ENCODE measurements at regions not wholly inside any gene's neighbourhood (a gene's known extent, or its start where the extent isn't known, plus 50 kb on each side); places are given as distances from the start of the nearest gene placed in this dataset.
"Not testable (repeated sequence)": the region's sequence is repeated elsewhere in the genome, so short reads cannot be mapped to it uniquely, and the experiment has no call there.

DNA sequence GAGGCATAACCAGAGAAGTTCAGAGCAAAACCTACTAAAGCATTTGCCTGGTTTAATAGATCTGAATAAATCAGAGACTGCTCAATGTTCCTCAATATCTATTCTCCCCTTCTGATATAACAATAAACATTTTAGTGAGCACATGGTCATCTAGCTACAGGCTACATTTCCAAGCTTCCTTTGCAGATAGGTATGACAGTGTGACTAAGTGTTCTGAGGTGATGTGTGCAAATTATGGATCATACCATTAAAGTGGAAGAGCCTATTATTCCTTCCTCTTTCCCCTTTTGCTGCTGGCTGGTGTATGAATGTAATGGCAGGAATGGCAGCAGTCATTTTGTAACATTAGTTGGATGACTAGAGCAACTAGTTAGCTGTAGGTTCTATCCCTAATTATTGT is 285.8 kb upstream of the RASA1 start:
- DNase-seq, result no peak

DNA sequence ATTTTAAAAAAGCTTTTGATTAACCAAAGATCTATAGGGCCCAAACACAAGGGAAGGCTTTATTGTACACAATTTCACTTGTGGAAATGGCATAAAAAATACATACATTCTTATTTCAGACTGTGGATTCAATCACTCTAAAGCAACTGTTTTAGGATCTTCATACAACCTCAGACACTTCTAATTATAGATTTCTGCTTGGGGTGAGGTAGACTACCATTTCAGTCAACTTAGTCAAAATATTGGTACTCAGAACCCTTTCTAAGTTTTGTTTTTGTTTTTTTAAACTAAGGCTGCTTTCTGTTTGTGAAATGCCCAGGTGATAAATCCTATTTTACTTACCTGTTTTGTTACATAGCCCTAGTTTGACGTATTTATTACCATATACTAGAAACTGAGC is 284.5 kb upstream of the RASA1 start:
- DNase-seq, result no peak

DNA sequence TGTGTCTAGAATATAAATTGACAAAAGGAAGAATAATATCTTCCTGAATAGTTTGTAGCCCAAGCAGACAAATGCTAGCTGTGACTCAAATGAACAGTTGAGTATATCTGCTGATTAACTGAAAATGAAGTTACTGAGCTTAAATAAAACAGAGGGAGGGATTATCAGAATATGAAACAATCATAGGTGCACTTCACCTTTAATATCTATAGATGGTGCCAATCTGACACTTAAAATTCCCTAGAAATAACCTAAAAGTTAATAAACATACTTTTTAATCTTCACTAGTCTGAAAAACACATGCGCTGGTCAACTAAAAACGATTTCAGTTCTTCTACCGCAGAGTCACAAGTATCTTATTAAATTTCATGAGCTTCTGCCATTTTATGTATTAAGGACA is 280.8 kb upstream of the RASA1 start:
- DNase-seq, result no peak

DNA sequence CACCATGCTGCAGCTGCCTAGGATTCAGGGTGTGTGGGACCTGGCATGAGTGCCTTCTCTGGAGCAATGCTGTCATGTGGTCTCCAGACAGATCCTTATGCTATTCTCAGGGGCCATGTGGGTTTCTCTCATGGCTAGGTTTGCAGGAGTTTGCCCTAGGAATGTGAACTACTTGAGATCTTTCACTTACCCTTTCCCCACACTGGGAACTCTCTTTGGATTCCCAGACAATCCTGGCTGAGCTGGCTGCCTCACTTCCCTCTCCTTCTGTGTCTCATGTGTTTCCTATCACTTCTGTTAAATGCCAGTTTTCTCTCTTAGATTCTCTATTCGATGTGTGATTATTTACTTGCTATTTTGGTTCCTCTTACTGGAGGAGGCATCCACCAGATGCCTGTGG is 270.2 kb upstream of the RASA1 start:
- DNase-seq, result no peak

DNA sequence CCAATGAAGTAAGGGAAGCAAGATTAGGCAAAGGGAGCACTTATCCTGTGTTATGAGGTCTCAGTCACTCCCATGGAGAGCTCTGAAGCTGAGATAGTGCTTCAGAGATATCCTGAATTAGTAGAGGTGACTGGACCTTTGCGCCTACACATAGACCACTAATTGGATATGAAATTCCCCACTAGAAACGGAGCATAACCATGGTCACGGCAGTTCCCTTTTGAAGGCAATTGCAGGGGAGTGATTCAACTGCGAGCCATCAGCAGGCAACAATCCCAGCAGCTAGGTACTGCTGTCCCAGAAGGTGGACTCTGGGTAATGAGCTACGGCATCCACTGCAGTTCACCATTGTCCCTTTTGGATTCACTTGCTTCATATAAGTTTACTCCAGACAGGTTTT is 267.7 kb upstream of the RASA1 start:
- DNase-seq, result no peak

DNA sequence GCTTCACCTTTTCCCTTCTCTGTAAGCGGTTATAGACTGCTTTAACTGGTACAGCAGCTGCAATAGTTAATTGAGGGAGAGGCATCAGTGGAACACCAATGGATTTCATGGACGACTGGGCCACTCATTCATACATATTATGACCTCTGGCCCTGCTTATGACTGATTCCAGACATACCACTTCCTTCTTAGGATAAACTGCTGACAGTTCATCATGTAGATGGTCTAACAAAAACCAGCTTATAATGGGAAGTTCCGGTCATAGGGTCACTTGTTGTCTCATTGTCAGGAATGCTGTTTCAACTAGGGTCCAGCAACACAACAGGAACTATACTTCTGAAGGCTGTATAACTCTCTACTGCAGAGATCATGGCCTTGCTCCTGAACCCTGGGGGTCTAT is 265.2 kb upstream of the RASA1 start:
- no peak for DNase-seq

DNA sequence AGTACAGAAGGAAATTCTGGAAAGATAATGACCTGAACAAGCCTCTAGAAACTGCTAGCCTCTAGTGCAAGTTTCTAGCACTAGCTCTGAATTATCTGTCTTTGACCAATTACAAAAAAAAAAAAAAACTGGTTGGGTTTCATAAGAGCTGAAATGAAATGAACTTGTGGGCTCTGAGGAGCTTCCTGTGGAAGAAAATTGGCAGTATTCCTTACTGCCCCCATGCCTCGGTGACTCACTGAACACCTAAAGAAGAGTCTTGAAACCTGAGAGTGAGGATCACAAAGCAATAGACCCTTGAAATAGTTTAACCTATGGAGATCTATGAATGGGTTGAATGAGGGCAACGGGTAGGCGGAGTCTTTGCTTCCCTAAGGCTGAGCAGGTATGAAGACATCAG is 263.6 kb upstream of the RASA1 start:
- DNase-seq, result no peak

DNA sequence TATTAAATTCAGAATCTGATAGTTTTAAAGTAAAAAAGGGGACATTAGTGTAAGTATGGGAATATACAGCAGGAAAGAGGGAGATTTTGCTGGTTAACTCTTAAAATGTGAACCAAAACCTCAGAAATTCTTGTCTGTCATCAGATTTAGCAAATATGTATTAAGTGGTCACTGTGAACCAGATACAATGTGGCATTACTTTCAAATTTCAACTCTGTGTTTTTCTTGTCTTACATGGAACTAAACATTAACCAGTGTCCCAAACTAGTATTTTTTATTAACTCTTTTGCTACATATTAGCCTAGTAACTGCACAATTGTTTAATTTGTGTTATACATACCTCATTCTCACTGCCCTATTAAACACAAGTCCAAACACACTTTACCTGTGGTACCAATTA is 259.9 kb upstream of the RASA1 start:
- DNase-seq, result no peak

DNA sequence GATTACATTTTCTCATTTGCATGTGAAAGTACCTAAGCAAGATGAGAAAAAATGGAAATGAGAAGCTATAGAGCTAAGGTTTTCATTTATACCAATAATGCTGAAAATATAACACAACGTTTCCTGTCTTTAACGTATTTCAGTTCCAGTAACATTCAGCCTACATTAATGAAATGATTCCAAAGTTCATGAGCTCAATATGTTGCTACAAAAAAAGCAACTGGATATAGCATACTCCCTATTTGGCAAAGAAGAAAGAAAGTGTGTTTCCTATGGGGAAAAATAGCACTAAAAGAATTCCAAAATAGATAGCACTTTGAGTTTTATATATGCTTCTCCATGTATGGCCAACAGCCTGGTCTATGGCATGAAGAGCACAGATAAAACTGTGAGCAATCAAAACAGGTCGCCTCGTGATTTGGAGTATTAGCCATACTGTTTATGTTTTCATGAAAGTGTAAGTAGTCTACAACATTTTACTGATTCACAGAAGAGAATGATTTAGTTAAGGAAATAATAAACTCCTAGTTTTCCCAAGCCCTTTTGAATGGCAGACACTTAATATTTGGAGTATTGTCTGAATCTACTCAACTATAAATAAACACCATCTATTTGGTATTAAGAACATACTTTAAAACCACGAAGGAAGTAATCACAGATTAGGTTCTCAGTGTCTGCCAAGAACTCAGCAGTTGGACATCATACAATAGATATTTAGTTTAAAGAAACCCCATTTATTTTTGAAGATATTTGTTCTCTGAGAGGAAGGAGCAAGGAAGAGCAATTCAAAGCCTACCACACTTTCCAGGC is 258.7 kb upstream of the RASA1 start:
- DNase-seq, result no peak

DNA sequence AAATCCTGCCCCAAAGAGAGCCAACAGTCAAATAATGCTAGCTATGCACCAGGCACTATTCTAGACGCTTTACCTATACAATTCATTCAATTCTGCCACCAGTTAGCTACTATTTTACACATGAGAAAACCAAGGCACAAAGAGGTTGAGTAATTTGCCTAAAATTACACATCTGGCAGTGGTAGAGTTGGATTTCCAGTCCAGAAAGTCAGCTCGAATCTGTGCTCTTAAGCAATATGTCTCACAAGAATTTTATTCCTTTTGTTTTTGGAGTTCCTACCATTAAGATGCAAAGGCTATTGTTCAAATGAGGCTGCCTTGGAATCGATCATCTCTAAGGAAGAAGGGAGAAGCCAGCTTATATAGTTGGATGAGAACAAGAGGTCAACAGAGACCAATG is 256.9 kb upstream of the RASA1 start:
- DNase-seq, result no peak

DNA sequence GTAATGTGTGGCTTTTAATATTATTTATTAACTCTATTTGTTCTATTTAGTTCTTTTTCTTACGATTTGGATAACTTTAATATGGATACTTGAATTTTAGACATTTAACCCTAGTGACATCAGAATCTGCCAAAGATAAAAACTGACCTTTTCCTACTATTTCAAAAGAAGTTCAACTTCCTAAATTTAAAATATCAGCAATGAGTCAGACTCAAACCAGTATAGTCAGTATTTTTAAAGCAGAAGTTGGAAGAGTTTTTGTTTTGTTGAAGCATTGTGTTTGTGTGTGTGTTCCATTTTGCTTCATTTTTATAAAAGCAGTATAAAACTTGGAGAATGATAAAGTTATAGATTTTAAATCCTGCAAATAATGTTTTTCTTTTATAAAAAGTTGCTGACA is 251.8 kb upstream of the RASA1 start:
- DNase-seq, result no peak

DNA sequence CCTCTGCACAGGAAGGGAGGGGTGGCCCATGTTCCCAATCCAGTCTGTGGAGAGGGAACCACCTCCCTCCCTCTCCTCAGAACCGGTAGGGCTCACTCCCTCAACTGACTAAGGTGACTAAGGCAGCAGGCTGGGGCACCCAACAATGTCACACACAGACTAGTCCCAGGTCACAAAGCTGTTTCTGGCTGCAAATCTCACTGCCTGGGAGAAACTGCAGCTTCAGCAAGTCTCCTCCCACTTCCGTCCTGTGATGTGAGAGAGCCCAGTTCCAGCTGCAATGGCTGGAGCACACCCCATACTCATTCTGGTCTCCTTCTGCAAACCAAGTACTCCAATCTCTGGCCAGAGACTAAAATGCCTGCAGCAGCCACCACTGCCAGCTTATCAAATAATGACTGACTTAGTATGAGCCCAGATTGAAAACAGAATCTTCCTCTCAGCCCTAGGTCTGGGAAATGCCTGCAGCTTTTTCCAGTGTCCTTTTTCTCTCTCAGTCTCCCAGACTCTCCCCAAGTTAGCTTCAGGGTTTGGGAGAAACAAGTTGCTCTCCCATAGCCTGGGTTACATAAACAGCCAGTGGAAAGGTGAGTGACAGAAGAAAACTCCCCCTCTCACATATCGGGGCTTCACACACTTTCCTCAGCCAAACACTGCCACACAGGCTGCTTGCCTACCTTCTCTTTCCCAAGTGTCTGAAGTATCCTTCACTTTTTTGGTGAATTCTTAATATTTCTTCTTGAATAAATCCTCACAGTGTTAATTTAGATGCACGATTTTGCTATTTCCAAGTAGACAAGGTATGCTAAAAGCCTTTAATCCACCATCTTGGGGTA is 247.4 kb upstream of the RASA1 start:
- DNase-seq, result no peak

DNA sequence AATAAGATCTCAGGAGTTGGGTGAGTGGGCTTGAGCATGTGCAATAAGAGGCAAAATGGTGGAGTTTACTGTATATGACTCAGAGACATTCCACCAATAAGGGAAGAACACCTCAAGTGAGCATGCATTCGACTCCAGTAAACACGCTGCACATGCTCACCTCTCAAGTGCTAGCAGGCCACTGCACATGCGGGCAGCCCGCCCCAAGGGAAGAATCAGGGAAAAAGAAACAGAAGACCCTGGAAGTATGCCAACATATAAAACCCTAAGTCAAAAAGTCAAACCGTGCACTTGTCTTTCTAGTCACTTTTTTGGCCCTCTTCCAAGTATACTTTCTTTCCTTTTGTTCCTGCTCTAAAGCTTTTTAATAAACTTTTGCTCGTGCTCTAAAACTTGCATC is 245.3 kb upstream of the RASA1 start:
- no peak for DNase-seq

DNA sequence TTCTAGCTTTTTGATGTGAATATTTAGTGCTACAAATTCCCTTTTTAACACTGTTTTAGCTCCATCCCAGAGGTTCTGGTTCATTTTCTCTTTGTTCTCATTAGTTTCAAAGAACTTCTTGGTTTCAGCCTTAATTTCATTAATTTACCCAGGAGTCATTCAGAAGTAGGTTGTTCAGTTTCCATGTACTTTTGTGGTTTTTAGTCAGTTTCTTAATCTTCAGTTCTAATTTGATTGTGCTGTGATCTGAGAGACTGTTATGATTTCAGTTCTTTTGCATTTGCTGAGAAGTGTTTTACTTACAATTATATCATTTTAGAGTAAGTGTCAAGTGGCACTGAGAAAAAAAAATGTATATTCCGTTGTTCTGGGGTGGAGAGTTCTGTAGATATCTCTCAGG is 240.1 kb upstream of the RASA1 start:
- DNase-seq, result no peak

DNA sequence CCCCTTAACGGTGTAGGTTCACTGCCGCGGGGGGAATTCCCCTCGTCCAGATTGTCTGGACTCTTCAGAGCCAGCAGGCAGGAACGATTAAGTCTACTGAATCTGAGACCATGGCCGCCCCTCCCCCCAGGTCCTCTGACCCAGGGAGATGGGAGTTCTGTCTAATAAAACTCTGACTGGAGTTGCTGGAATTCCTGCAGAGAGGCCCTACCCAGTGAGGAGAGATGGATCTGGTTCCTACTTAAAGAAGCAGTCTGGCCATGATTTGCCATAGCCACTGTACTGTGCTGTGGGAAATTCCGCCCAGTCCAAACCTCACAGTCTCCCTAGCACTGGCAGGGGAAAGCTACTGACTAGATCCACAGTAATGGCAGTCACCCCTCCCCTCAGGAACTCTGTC is 237.7 kb upstream of the RASA1 start:
- no peak for DNase-seq

DNA sequence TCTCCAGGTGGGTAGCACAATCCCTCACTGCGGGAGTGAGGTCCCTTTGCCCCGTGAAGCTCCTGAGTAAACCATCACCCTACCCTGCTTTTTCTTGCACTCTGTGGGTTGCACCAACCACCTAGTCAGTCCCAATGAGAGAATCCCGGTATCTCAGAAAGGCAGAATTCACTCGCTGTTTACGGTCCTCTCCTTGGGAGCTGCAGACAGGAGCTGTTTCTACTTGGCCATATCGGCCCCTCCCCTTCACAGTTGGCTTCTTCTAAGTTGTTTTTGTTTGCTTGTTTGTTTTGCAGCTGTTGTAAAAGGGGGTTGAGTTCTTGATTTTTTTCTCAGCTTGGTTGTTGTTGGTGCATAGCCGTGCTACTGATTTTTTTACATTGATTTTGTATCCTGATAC is 237.0 kb upstream of the RASA1 start:
- DNase-seq, result no peak

DNA sequence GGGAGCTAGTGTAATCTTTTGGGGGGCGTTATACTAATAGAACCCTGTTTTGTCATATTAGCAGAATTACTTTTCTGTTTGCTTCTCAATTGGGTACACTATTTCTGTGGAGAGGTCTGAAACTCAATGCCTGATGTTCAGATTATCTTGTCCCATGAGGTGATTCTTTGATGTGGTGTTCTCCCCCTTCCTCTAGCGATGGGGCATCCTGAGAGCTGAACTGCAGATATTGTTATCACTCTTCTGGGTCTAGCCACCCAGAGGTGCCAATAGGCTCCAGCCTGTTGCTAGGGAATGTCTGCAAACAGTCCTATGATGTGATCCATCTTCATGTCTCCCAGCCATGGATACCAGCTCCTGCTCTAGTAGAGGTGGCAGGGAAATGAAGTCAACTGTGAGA is 233.1 kb upstream of the RASA1 start:
- no peak for DNase-seq

DNA sequence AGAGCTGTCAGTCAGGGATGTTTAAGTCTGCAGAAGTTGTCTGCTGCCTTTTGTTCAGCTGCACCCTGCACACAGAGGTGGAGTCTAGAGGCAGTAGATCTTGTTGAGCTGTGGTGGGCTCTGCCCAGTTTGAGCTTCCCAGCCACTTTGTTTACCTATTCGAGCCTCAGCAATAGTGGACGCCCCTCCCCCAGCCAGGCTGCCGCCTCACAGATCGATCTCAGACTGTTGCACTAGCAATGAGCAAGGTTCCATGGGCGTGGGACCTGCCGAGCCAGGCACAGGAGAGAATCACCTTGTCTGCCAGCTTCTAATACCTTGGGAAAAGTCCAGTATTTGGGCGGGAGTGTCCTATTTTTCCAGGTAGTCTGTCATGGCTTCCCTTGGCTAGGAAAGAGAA is 225.1 kb upstream of the RASA1 start:
- no peak for DNase-seq

DNA sequence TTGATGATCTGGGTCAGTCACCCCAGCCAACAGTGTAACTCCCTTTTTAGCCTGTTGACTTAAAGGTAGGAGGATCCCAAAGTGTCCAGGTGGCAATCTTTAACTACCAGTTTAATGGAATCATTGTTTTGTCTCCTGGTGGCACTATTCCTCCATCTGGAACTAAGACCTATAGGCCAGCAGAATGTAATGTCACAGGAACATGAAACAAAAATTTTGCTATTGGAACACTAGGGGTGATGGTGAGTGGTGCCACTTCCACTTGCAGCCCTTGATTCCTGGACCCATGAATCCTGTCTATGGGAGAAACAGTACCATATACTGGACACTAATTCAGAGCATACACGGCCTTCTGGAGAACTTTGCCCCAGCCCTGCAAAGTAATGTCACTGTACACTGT is 219.5 kb upstream of the RASA1 start:
- DNase-seq, result no peak

DNA sequence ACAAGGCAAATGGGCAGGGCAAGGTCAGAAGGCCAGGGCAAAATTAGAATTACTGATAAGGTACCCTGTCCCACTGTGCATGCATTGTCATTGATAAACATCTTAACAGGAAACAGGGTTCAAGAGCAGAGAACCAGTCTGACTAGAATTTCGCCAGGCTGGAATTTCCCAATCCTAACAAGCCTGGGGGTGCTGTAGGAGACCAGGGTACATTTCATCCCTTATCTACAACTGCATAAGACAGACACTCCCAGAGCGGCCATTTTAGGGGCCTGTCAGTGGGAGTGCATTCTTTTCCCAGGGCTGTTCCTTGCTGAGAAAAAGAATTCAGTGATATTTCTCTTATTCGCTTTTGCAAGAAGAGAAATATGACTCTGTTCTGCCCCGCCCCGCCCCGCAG is 218.7 kb upstream of the RASA1 start:
- DNase-seq, result not testable (repeated sequence)

DNA sequence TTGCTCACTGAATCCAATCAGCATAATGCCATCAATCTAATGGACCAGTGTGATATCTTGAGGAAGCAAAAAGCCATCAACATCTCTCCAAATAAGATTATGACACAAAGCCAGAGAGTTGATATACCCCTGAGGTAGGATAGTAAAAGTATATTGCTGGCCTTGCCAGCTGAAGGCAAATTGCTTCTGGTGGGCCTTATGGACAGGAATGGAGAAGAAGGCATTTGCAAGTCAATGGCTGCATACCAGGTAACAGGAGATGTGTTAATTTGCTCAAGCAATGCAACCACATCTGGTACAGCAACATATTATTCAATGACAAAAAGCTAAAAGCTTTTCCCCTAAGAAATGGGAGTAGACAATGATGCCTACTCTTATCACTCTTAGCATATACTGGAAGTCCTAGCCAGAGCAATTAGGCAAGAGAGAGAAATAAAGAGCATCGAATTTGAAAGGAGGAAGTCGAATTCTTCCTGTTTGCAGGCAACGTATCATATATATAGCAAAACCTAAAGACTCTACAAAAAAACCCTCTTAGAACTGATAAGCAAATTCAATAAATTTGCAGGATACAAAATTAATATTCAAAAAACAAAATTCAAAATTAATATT is 216.1 kb upstream of the RASA1 start:
- DNase-seq, result no peak

DNA sequence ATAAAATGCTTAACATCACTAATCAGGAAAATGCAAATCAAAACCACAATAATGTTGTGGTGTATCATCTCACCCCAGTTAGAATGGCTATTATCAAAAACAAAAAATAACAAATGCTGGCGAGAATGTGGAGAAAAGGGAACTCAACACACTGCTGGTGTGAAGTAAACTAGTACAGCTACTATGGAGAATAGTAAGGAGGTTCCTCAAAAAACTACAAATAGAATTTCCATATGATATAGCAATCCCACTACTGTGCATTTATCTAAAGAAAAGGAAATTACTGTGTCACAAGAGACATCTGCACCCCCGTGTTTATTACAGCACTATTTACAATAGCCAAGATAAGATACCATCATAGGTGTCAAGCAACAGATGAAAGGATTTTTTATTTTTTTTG is 214.5 kb upstream of the RASA1 start:
- no peak for DNase-seq

DNA sequence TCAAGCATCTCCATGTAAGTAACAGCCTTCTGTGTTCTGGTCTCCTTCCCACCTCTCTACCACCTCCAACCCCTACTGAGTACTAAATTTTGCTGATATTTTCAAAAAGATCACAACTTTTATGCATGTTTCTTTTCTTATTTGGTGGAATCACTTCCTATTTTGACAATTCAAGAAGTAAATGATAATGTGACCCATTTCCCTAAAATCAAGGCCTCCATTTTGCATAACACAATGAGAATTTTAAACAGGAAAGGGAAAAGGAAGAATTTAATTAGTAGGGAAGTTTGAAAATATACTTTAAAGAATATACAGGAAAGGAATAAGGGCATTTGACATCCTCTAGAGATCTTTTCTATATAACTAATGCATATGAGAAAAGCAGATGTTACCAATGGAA is 212.9 kb upstream of the RASA1 start:
- no peak for DNase-seq

DNA sequence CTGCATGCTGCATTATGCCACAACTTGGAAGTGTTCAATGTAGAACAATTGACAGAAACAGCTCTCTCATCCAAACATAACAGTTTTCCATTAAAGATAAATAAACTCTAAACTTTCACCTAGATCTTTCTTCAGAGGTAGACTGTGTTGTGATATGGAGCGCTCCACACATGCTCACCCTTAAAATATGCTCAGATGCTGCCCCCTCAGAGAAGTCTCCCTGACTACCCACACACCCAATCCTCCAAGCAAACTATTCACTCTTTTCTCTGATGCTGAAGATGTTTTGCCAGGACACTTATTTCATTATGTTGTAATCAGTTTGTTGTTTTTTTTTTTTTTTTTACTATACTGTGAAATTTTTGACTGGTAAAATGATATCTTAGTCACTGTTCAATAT is 206.6 kb upstream of the RASA1 start:
- no peak for DNase-seq
